Keratinocyte (primary cell): ENCODE measurements at regions not wholly inside any gene's neighbourhood (a gene's known extent, or its start where the extent isn't known, plus 50 kb on each side); places are given as distances from the start of the nearest gene placed in this dataset.

Source experiments
- DNase-seq: peaks from one replicate; pipeline ENCODE4 v3.0.0-alpha.2; 2011; ENCODE audit warnings: low read depth, missing footprints, low spot score
- FAIRE-seq: peaks from 2 replicates; lab custom pipeline; 2011; peaks lifted over from hg19 to GRCh38; lab: Jason Lieb, UNC
- H2AFZ ChIP-seq: 2 replicates; pipeline ENCODE4 v1.6.0; 2012; ENCODE audit warnings: low read length, control low read depth, inconsistent platforms; ENCODE audit not compliant: control insufficient read depth
- H3K27ac ChIP-seq: 2 replicates; pipeline ENCODE4 v1.5.1; 2011; ENCODE audit warnings: low read length; ENCODE audit not compliant: control insufficient read depth, insufficient read depth
- H3K27me3 ChIP-seq: 3 replicates; pipeline ENCODE4 v1.6.0; 2011; ENCODE audit warnings: low read length; ENCODE audit not compliant: control insufficient read depth, insufficient read depth; ENCODE audit errors: extremely low read depth
- H3K36me3 ChIP-seq, 2 experiments: 2 replicates in 1 of 2; 3 replicates in 1 of 2; pipeline ENCODE4 v1.5.1; 2011; ENCODE audit warnings: low read length in 2 of 2, mild to moderate bottlenecking in 1 of 2; ENCODE audit not compliant: control insufficient read depth in 2 of 2, insufficient read depth in 2 of 2; ENCODE audit errors: extremely low read depth in 1 of 2
- H3K4me1 ChIP-seq: 3 replicates; pipeline ENCODE4 v1.5.1; 2011; ENCODE audit warnings: low read length; ENCODE audit not compliant: control insufficient read depth, insufficient read depth; ENCODE audit errors: extremely low read depth
- H3K4me2 ChIP-seq: 3 replicates; pipeline ENCODE4 v1.6.0; 2011; ENCODE audit warnings: low read depth, low read length; ENCODE audit not compliant: control insufficient read depth, insufficient read depth; ENCODE audit errors: extremely low read depth
- H3K4me3 ChIP-seq, 3 experiments: fragments of 200-600 bp in 1 of 3; sonication (generic) in 1 of 3; 2 replicates in 2 of 3; 3 replicates in 1 of 3; pipeline ENCODE4 v1.5.1; 2011 to 2016; ENCODE audit warnings: low read length in 3 of 3, mild to moderate bottlenecking in 3 of 3, control low read depth in 2 of 3, inconsistent platforms in 1 of 3, low read depth in 1 of 3, mixed read lengths in 1 of 3, mixed run types in 1 of 3, moderate library complexity in 1 of 3; ENCODE audit not compliant: control insufficient read depth in 2 of 3, insufficient read depth in 2 of 3; ENCODE audit errors: extremely low read depth in 1 of 3
- H3K79me2 ChIP-seq: 2 replicates; pipeline ENCODE4 v1.6.0; 2012; ENCODE audit warnings: low read length; ENCODE audit not compliant: control insufficient read depth, insufficient read depth
- H3K9ac ChIP-seq: 3 replicates; pipeline ENCODE4 v1.6.0; 2011; ENCODE audit warnings: low read length; ENCODE audit not compliant: control insufficient read depth, insufficient read depth; ENCODE audit errors: extremely low read depth
- H3K9me1 ChIP-seq: 3 replicates; pipeline ENCODE4 v1.6.0; 2011; ENCODE audit warnings: low read length; ENCODE audit not compliant: control insufficient read depth, insufficient read depth; ENCODE audit errors: extremely low read depth
- H3K9me3 ChIP-seq: 2 replicates; pipeline ENCODE4 v1.5.1; 2012; ENCODE audit warnings: low read depth, low read length; ENCODE audit not compliant: control insufficient read depth
- H4K20me1 ChIP-seq: 3 replicates; pipeline ENCODE4 v1.6.0; 2011; ENCODE audit warnings: low read length; ENCODE audit not compliant: control insufficient read depth, insufficient read depth; ENCODE audit errors: extremely low read depth
- CTCF ChIP-seq, 3 experiments: IDR thresholded peaks in 1 of 3; conservative IDR thresholded peaks in 1 of 3; optimal IDR thresholded peaks in 1 of 3; 2 replicates in 2 of 3; 3 replicates in 1 of 3; pipeline versions ENCODE3 to v1.5.1; 2011; ENCODE audit warnings: low read length in 3 of 3, mild to moderate bottlenecking in 3 of 3, moderate library complexity in 2 of 3, control low read depth in 1 of 3, inconsistent platforms in 1 of 3; ENCODE audit not compliant: insufficient read depth in 2 of 3; ENCODE audit errors: extremely low read depth in 1 of 3
- EZH2 ChIP-seq: IDR thresholded peaks from one replicate; pipeline ENCODE4 v1.6.1; 2012; ENCODE audit warnings: inconsistent platforms, mild to moderate bottlenecking, low read length, moderate library complexity
- dilution Hi-C: fragments of 300-500 bp; cut with MboI; formaldehyde crosslinking; loops from one replicate; pipeline ENCODE4 v1.7.0; 2020; ENCODE audit warnings: low sequenced_read_pairs; ENCODE audit not compliant: extremely low pct_ligation_motif_present

DNA sequence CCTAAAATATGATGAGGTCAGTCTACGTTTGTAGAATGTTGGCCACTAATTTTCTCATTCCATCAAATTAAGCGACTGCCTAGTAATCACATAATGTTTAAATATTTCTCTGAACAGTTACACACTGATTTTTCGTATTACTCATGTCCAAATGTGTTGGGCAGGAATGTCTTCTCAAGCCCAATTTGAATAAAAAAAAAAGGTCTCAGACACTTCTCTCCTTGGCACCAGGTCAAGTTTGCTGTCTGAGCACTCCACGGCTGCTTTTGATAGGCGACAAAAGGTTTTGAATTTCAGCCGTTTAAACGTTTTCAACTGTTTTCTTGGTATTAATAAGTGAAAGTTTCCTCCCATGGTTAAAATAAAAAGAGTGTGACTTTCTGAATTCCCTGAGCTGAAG lies 542.1 kb downstream of the IRX1 start:
- no peaks in the 10 kb centered on the region for H3K36me3 ChIP-seq
- H3K27me3 ChIP-seq, result no peaks in the 10 kb centered on the region
- no peaks in the 10 kb centered on the region for H3K9me3 ChIP-seq
- H3K9me1 ChIP-seq, result no peaks in the 10 kb centered on the region
- DNase-seq (no peak), FAIRE-seq (no peak)
- no peak overlapping the region for H2AFZ ChIP-seq
- no peak overlapping the region for H3K4me2 ChIP-seq
- dilution Hi-C loops, result no loop called here
- no peak overlapping the region for H3K27ac ChIP-seq
- H4K20me1 ChIP-seq, result no peaks in the 10 kb centered on the region
- no peak for TF ChIP-seq CTCF (optimal IDR thresholded peaks at IDR 0.05 in 1 of 3, IDR thresholded peaks at IDR 0.05 in 1 of 3, conservative IDR thresholded peaks at IDR 0.05 in 1 of 3; ENCODE audit: extremely low read depth in 1 of 3, insufficient read depth in 2 of 3, low read length in 3 of 3)
- no peak for TF ChIP-seq EZH2
- H3K4me3 ChIP-seq, result no peak overlapping the region
- H3K9ac ChIP-seq, result no peak overlapping the region
- H3K4me1 ChIP-seq, result no peaks in the 10 kb centered on the region
- H3K79me2 ChIP-seq, result no peaks in the 10 kb centered on the region

DNA sequence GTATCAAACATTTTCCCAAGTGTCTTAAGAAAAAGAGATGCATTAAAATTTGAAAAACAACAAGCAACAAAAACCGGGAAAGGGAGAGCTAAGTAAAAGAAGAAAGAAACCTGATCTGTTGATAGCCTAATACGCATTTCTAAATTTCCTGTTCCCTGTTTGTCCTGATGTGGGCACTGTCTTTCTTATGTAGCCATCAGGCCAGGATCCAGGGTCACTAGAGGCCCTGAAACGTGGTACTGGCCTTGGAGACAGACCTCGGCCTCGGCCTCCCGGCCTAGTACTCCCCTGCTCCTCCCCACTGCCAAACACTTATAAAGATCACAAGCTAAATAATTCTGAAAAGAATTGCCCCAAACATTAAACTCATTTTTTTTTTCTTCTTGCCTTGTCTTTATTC lies 547.2 kb downstream of the IRX1 start:
- H4K20me1 ChIP-seq, result no peaks in the 10 kb centered on the region
- no peak for DNase-seq
- FAIRE-seq, result no peak
- no peaks in the 10 kb centered on the region for H3K36me3 ChIP-seq
- H3K27ac ChIP-seq, result no peak overlapping the region
- no peak overlapping the region for H3K4me3 ChIP-seq
- no peaks in the 10 kb centered on the region for H3K9me3 ChIP-seq
- dilution Hi-C loops, result no loop called here
- no peaks in the 10 kb centered on the region for H3K4me1 ChIP-seq
- H3K27me3 ChIP-seq, result no peaks in the 10 kb centered on the region
- no peaks in the 10 kb centered on the region for H3K9me1 ChIP-seq
- no peaks in the 10 kb centered on the region for H3K79me2 ChIP-seq
- H3K9ac ChIP-seq, result no peak overlapping the region
- H3K4me2 ChIP-seq, result no peak overlapping the region
- no peak overlapping the region for H2AFZ ChIP-seq
- TF ChIP-seq CTCF (optimal IDR thresholded peaks at IDR 0.05 in 1 of 3, IDR thresholded peaks at IDR 0.05 in 1 of 3, conservative IDR thresholded peaks at IDR 0.05 in 1 of 3; ENCODE audit: extremely low read depth in 1 of 3, insufficient read depth in 2 of 3, low read length in 3 of 3) (no peak), EZH2 (no peak)
